HL-60 (cell line): ENCODE measurements at regions not wholly inside any gene's neighbourhood (a gene's known extent, or its start where the extent isn't known, plus 50 kb on each side); places are given as distances from the start of the nearest gene placed in this dataset.

Source experiments
- DNase-seq, 2 experiments: peaks; one replicate each; pipeline ENCODE4 v3.0.0-alpha.2; 2010 to 2020; ENCODE audit warnings: low read depth in 1 of 2, low spot score in 1 of 2
- H3K27ac ChIP-seq: fragments of 250-450 bp; sonication (Bioruptor Pico); replicated peaks from 2 replicates; pipeline ENCODE4 v1.5.1; 2020; ENCODE audit warnings: mild to moderate bottlenecking, moderate library complexity
- H3K27me3 ChIP-seq: fragments of 250-450 bp; sonication (Bioruptor Pico); 2 replicates; pipeline ENCODE4 v1.5.1; 2021; ENCODE audit warnings: mild to moderate bottlenecking, moderate library complexity; ENCODE audit not compliant: insufficient read depth, poor library complexity, severe bottlenecking
- H3K4me3 ChIP-seq: replicated peaks from 2 replicates; pipeline ENCODE4 v1.5.1; 2011; ENCODE audit warnings: mild to moderate bottlenecking, control low read depth, low read length; ENCODE audit not compliant: insufficient read depth
- CTCF ChIP-seq: IDR thresholded peaks from one replicate; pipeline ENCODE4 v1.5.1; 2011; ENCODE audit warnings: low read length, control low read depth, inconsistent platforms; ENCODE audit not compliant: insufficient read depth
- GABPA ChIP-seq: IDR thresholded peaks from 2 replicates; pipeline ENCODE4 v1.6.1; 2012; ENCODE audit warnings: low read depth
- POLR2AphosphoS5 ChIP-seq: IDR thresholded peaks from 2 replicates; pipeline ENCODE4 v1.6.1; 2012; ENCODE audit warnings: low read depth
- REST ChIP-seq: IDR thresholded peaks from 2 replicates; pipeline ENCODE4 v1.6.1; 2012; ENCODE audit warnings: low read depth; ENCODE audit not compliant: insufficient replicate concordance
- SPI1 ChIP-seq: IDR thresholded peaks from 2 replicates; pipeline ENCODE4 v1.6.1; 2012; ENCODE audit warnings: low read depth, mild to moderate bottlenecking, borderline replicate concordance

- TF ChIP-seq REST (no peak), POLR2AphosphoS5 (no peak), GABPA (no peak), SPI1 (no peak), CTCF (no peak)
- Histone ChIP-seq H3K27me3 (no peaks in the 10 kb centered on the region), H3K4me3 (no peak overlapping the region), H3K27ac (no peak overlapping the region)
- DNase-seq: no peak
These were observed 160.6 kb upstream of the NOL4 start for GRCh38 chr18:34385311-34385710.

- no peak overlapping the region for H3K27ac ChIP-seq
- TF ChIP-seq SPI1 (no peak), REST (no peak), CTCF (no peak)
- no peak for DNase-seq
- no peaks in the 10 kb centered on the region for H3K27me3 ChIP-seq
- H3K4me3 ChIP-seq: no peak overlapping the region
These were observed 162.1 kb upstream of the NOL4 start for GRCh38 chr18:34386803-34387202.

GRCh38 chr18:34397286-34397896, 172.7 kb upstream of the NOL4 start:
- H3K27me3 ChIP-seq: no peaks in the 10 kb centered on the region
- no peak overlapping the region for H3K4me3 ChIP-seq
- no peak for TF ChIP-seq REST
- no peak for TF ChIP-seq CTCF
- no peak for TF ChIP-seq GABPA
- TF ChIP-seq POLR2AphosphoS5: no peak
- no peak for TF ChIP-seq SPI1
- no peak for DNase-seq
- H3K27ac ChIP-seq: no peak overlapping the region
